GM12892 (cell line): ENCODE measurements at regions not wholly inside any gene's neighbourhood (a gene's known extent, or its start where the extent isn't known, plus 50 kb on each side); places are given as distances from the start of the nearest gene placed in this dataset.

Experiments used
- DNase-seq: peaks from one replicate; pipeline ENCODE4 v3.0.0; 2011; ENCODE audit not compliant: insufficient read length
- FAIRE-seq: peaks from 2 replicates; lab custom pipeline; 2011; peaks lifted over from hg19 to GRCh38; lab: Jason Lieb, UNC
- POLR2A ChIP-seq: IDR thresholded peaks from 2 replicates; pipeline ENCODE4 v1.6.1; 2011; ENCODE audit warnings: low read depth, low read length, control low read depth
- POLR2AphosphoS5 ChIP-seq: IDR thresholded peaks from 2 replicates; pipeline ENCODE4 v1.6.1; 2011; ENCODE audit warnings: low read depth, low read length, control low read depth
- TAF1 ChIP-seq: IDR thresholded peaks from 2 replicates; pipeline ENCODE4 v1.6.1; 2011; ENCODE audit warnings: low read depth, mild to moderate bottlenecking, control low read depth, low read length, borderline replicate concordance

DNA sequence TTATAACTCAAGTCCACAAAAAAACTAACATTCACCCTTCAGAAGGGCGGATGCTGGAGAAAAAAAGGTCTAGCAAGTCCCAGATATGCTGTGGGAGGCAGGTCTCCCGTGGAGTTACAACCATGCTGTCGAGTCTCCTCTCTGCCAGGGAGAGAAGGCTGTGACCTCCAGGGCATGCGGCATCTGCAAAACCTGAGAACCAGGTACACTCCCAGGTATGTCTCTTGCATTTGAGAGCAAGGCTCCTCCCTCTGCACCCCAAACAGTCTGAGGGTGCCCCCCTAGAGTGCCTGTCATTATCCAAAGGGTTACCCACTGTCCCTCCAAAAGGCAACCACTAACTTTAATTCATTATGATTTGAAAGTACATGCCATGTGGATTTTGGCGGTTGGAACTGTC is 134.0 kb downstream of the IRX2 start:
- FAIRE-seq (no peak), DNase-seq (no peak)
- TF ChIP-seq TAF1: no peak
- TF ChIP-seq POLR2A: no peak
- no peak for TF ChIP-seq POLR2AphosphoS5

DNA sequence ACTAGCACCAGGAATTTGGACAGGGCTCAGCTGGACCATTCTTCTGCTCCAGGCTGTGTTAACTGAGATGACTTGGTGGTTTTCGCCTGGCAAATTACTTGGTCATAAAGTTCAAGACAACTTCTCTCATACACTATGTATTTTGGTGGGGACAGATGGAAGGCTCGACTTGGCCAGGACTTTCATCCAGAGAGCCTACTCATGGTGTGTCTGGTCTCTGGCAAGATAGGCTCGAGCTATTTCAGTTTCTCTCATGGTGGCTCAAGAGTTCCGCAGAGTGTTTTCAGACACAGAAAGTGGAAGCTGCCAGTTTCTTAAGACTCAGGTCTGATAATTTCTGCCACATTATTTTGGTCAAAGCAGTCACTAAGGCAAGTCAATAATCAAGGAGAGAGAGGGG is 135.6 kb downstream of the IRX2 start:
- FAIRE-seq (no peak), DNase-seq (no peak)
- no peak for TF ChIP-seq POLR2AphosphoS5
- TF ChIP-seq POLR2A: no peak
- no peak for TF ChIP-seq TAF1

DNA sequence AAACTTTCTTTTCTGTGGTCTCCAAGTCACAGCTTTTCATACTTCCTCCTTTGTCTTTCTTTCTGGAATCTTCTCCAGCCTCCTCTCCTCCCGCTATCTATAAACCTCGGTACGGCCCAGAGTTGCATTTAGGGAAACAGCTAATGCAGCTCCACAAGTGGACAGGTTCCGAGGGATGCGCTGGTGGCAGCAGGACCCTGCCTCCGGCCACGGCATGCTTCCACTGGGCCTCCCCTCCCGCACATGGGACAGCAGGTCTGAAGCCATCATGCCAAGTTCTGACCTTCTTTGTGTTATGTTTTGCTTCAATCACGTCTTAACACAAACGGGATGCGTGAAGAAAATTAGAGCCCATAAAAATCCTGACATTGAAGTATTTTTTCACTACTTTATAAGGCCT is 136.9 kb downstream of the IRX2 start:
- FAIRE-seq: no peak
- TF ChIP-seq TAF1 (no peak), POLR2AphosphoS5 (no peak), POLR2A (no peak)
- DNase-seq: no peak

- FAIRE-seq: no peak
- TF ChIP-seq POLR2A (no peak), TAF1 (no peak), POLR2AphosphoS5 (no peak)
Measured at GRCh38 chr5:2611659-2612058, 139.8 kb downstream of the IRX2 start.

DNA sequence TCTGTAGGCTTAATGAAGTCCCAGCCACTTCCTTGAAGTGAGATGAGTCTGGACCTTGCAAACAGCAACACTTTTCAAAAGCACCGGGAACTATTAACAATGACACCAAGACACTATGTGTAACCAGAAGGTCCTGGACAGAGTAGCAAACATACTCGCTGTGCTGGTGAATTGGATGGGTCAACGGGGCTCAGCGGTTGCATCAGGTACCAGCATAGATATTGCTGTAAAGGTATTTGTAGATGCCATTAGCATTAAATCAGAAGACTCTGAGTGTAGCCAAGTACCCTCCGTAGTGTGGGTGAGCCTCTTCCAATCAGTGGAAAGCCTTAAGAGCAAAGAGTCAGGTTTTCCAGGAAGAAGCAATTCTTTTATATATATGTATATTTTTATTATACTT is 140.5 kb downstream of the IRX2 start:
- TF ChIP-seq TAF1: no peak
- TF ChIP-seq POLR2A: no peak
- TF ChIP-seq POLR2AphosphoS5: no peak
- FAIRE-seq (no peak), DNase-seq (no peak)

More at GRCh38 chr5:2611659-2612058, 139.8 kb downstream of the IRX2 start:
- no peak for DNase-seq

DNA sequence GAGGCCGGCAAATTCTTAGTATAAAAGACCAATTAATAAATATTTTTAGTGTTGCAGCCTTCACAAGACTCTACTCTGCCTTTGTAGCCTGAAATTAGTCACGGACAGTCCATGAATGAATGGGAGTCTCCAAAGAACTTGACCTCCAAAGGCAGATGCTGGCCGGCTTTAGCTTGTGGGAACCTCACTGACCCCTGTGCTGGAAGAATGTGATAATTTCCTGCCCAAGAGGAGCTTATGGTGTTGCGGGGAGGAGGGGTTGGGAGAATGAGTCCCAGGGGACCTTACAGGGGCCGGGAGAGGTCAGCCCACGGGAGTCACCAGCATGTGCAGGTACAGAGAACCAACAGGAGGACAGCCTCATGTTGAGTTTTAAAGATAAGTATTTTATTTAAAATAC is 143.1 kb downstream of the IRX2 start:
- no peak for FAIRE-seq
- TF ChIP-seq TAF1 (no peak), POLR2AphosphoS5 (no peak), POLR2A (no peak)

DNA sequence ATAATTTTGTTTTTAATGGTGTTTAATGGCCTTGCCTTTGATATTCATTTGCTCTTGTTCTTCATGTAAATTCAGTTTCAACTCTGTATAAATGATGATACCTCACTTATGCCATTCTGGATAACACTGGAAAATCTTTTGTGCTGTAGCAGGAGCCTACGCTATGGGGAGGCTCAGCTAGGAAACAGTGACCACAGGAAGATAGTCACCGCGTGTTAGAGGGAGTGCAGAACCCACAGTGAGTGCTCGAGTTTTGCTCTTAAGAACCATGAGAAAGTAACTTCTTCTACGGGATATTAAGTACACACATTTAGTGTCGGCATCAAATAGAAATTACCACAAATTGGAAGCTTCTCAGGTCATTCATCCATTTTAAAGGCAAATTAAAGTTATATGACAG is 143.9 kb downstream of the IRX2 start:
- FAIRE-seq: no peak
- DNase-seq: no peak
- no peak for TF ChIP-seq TAF1

More for the DNA sequence above, 143.1 kb downstream of the IRX2 start:
- DNase-seq: no peak

- TF ChIP-seq POLR2AphosphoS5 (no peak), POLR2A (no peak), TAF1 (no peak)
- DNase-seq (no peak), FAIRE-seq (no peak)
Measured at GRCh38 chr5:2603272-2603575, 148.3 kb downstream of the IRX2 start.

GRCh38 chr5:2602451-2603271 is 148.8 kb downstream of the IRX2 start:
- no peak for TF ChIP-seq POLR2A
- TF ChIP-seq TAF1: no peak
- no peak for TF ChIP-seq POLR2AphosphoS5
- no peak for FAIRE-seq
- no peak for DNase-seq

DNA sequence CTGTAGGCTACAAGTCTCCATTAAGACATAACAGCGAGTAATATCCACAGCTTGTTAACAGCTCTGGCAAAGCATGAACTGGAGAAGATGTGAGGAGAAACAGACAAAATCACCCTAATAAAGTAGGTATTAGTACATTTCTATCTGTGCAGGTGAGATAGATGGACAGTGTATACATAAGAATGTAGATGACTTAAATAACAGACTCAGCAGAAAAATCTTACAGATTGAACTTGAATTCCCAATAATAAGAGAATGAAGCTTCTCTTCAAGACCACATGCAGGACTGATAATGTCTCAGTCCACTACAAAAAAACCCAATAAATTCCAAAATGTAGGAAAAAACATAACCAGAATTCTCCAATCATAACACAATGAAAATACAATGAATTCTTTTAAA is 153.0 kb downstream of the IRX2 start:
- DNase-seq: no peak
- TF ChIP-seq POLR2A: no peak
- TF ChIP-seq POLR2AphosphoS5: no peak
- TF ChIP-seq TAF1: no peak
- FAIRE-seq: no peak

- TF ChIP-seq POLR2A (no peak), POLR2AphosphoS5 (no peak), TAF1 (no peak)
- DNase-seq (no peak), FAIRE-seq (no peak)
Measured at GRCh38 chr5:2594701-2595100, 156.8 kb downstream of the IRX2 start.

DNA sequence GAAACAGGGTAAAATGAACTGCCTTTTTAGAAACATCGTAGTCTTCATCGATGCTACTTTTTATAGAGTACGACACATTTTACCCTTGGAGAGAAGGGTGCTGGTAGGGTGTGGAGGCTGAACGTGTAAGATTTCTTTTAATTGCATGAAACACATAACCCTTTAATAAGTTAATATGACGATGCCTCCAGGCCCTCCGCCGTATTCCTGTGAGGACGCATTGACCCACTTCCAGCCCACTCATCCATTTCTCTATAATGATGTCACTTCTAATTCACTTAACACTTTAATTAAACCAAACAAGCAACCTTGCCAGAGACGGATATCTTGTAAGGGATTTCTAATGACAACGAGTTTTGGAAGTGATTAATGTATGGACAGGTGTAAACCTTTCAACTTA is 158.7 kb downstream of the IRX2 start:
- no peak for TF ChIP-seq POLR2AphosphoS5
- no peak for TF ChIP-seq TAF1
- no peak for TF ChIP-seq POLR2A
- DNase-seq (no peak), FAIRE-seq (no peak)
